ENCODE measurements at regions not wholly inside any gene's neighbourhood (a gene's known extent, or its start where the extent isn't known, plus 50 kb on each side); places are given as distances from the start of the nearest gene placed in this dataset.

DNA sequence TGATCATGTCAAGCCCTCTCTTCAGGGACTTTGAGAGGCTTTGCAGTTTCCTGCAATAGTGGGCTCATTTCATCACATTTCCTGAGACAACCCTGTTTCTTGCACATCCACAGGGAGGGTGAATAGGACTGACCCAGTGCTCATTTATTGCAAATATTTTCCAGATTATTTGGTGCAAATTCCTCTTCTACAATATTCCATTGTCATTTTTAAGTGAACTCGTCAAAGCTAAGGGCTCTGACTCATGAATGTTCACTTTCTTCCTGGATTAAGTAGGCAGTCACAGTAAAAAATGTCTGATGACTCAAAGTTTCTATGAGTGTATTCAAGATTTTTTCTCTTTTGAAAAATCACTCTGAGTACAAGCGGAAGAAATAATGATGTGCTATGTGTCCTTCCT lies 225.5 kb upstream of the GALNT5 start:
- TF ChIP-seq EP300 (IDR thresholded peaks at IDR 0.05) (no peak), POLR2A (IDR thresholded peaks at IDR 0.05) (no peak)
- TF ChIP-seq, protein P1, sequence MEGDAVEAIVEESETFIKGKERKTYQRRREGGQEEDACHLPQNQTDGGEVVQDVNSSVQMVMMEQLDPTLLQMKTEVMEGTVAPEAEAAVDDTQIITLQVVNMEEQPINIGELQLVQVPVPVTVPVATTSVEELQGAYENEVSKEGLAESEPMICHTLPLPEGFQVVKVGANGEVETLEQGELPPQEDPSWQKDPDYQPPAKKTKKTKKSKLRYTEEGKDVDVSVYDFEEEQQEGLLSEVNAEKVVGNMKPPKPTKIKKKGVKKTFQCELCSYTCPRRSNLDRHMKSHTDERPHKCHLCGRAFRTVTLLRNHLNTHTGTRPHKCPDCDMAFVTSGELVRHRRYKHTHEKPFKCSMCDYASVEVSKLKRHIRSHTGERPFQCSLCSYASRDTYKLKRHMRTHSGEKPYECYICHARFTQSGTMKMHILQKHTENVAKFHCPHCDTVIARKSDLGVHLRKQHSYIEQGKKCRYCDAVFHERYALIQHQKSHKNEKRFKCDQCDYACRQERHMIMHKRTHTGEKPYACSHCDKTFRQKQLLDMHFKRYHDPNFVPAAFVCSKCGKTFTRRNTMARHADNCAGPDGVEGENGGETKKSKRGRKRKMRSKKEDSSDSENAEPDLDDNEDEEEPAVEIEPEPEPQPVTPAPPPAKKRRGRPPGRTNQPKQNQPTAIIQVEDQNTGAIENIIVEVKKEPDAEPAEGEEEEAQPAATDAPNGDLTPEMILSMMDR (IDR thresholded peaks at IDR 0.05) = no peak
